Stimulated activated CD4-positive, alpha-beta T cell treated with anti-CD3 and anti-CD28 coated beads, Interleukin-4, amount 100 ng/mL, for 1 hour (primary cell): ENCODE measurements at regions not wholly inside any gene's neighbourhood (a gene's known extent, or its start where the extent isn't known, plus 50 kb on each side); places are given as distances from the start of the nearest gene placed in this dataset.
"Not testable (repeated sequence)": the region's sequence is repeated elsewhere in the genome, so short reads cannot be mapped to it uniquely, and the experiment has no call there.

Source experiments
- DNase-seq: peaks from one replicate; pipeline ENCODE4 v3.0.0-alpha.2; 2020

DNA sequence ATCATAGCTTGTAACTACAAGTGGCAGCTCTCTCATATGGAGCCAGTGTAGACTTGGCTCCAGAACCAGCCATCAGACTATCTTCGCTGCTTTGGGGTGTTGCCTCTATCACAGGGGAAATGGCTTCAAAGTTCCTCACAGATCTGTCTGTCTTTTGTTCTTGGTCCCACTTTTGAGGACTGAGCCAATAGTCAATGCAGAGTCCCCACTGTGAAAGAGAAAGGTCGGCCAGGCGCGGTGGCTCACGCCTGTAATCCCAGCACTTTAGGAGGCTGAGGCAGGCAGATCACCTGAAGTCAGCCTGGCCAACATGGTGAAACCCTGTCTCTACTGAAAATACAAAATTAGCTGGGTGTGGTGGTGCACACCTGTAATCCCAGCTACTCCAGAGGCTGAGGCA, 86.9 kb upstream of the FZD7 start:
- DNase-seq: not testable (repeated sequence)

DNA sequence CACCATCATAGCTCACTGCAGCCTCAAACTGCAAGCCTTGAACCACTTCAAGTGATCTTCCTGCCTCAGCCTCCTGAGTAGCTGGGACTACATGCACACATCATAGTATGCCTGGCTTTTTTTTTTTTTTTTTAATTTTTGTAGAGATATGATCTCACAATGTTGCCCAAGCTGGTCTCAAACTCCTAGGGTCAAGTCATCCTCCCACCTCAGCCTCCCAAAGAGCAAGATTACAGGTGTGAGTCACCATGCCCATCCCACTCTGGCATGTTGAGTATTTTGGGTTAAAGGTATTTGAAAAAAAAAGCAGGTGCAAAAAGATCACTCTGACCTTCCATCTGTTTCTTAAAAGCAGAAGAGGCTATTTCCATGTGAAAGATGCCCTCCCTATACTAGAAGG, 86.4 kb upstream of the FZD7 start:
- no peak for DNase-seq

DNA sequence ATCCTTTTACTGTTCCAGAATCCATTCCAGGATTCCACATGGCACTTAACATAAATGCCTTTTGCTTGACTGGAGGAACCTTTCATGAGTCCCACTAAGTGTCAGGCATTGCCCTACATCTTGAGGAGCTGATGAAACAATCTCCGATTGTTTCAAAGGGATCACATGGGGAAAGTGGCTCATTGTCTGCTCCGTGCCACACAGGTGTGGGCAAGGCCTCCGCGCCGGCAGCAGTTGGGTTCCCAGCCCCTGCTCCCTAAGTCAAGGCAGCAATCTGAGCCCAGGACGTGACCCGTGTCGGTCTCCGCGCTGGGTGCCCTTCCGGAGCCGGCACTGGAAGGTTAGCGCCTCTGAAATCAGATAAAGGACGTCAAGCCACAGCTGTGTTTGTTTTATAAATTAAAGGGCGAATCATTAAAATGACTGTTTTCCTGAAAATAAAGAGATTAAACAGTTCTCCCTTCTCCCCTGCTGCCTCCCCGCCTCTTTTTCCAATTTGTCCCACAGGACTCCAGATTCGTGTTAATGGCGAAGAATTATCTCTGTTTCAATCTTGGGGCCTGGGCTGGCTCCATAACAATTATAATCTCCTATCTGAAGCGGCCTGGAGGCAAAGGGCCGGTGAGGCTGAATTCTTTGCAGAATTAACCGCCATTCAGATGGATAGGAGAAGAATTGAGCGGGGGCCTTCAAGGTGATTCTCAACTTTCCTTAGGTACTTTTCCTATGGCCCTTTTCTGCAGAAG, 84.3 kb upstream of the FZD7 start:
- no peak for DNase-seq

DNA sequence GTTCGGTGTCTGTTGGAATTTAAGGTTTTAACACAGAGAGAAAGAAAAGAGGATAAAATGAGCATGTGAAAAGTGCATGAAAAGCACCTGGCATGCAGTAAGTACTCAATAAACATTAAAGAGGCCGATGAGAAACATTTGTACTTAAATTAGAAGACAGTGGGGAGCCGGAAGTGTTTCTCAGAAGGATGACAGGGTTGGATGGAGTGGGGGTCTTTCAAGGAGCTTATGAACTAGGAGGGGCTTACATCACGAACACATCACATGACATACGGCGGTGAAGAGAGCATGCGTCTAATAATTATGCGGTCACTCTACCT, 83.8 kb upstream of the FZD7 start:
- DNase-seq: no peak

DNA sequence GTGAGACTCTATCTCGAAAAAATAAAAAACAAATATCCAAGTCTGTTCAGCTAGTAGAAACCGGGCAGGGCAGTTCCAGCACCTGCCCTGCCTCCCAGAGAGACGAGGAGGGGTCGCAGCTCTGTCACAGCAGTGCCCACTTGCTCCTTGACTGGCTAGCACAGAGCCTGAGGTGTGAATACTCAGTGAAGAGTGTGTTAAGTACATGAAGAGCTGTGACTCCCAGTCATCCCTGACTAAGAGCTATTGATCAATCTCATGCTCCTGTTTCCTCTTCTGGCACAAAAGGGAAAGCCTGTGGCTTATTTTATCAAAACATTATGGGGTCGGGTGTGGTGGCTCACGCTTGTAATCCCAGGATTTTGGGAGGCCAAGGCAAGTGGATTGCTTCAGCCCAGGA, 83.0 kb upstream of the FZD7 start:
- DNase-seq: no peak

DNA sequence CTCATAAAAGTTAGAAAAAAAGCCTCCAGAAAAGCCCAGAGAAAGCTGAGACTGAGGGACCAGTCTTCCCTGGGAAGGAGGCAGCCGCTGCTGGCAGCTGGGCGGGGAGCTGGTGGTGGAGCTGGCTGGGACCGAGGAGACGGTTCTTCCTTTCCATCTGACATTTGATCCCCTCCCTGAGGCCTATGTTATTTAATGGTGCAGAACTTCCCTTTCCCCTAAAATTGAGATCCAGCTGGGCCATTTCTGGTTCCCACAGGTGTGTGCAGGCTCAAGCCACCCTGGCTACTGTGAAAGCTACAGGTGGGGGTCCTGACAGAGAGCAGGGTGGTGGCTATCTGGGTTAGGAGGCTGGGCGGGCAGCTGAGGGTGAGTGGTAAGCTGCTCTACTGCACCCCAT, 81.5 kb upstream of the FZD7 start:
- DNase-seq: no peak

DNA sequence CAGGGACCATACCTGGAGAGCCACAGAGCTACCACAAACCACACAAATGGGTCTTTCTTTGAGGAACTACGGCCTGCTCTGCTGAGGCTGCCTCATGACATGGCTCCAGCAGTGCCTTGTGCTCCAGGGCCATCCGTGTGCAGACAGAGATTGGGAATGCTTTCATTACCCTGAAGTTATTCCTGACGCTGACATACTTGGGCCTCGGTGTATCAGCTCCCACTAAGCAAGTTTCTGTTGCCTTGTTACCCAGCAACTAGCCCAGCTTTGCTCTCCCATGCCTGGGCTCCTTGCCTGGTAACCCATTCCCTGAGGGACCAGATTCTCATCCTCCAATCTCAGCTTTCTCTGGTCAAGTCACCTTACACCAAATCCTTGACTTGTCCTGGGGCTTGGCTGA, 80.3 kb upstream of the FZD7 start:
- DNase-seq: no peak

DNA sequence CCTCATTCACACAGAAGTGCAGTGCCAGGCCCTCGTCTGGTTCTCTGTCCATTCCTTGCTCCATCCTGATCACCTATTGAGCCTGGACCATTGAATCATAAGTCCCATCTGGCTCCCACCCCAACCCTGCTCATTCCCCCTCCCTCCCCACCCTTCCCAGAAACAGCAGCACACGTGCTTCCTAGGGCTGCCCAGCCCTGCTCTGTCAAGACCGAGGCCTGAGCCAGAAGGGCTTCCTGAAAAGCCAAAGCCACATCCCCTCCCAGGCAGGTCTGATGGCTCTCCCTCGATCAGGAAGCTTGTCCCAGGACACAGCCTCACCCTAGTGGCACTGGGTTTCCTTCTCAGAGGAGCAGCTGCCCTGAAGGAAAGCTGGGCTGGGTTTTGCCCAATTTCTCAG, 79.8 kb upstream of the FZD7 start:
- no peak for DNase-seq

DNA sequence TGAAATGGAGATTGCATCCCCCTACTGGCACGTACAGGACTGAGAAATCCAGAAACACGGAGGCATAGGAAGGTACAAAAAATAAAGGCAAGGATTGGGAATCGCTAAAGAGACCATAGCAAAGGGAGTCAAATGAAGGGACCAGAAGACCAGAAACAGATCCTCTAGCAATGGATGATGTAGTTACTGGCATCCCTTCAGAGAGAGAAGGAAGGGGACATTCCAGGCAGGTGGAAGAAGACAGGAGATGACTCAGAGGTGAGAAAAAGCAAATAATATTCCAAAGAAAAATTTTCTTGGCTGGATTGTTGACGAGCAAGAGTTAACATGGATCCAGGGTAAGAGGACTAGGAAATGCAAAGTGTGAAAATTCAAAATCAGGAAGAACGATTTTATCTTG, 78.4 kb upstream of the FZD7 start:
- no peak for DNase-seq

DNA sequence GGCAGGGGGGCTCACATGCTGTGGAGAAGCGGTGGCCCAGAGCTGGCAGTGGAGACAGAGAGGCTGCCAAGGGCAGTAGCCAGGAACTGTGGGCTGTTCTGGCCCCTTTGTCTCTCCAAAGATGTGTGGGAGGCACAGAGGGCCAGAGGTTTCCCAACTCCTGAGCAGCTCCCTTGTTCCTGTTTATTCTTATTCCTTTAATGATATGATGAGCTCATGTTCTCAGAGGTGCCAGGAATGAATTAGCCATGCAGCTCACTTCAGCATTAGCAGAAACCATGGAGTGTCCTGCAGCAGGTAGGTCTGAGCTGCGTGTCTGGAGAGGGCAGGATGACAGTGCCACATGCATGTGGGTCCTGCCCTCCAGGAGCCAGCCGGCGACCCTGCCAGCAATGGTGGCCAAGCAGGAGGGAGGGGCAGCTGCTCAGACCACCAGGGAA, 77.9 kb upstream of the FZD7 start:
- no peak for DNase-seq

DNA sequence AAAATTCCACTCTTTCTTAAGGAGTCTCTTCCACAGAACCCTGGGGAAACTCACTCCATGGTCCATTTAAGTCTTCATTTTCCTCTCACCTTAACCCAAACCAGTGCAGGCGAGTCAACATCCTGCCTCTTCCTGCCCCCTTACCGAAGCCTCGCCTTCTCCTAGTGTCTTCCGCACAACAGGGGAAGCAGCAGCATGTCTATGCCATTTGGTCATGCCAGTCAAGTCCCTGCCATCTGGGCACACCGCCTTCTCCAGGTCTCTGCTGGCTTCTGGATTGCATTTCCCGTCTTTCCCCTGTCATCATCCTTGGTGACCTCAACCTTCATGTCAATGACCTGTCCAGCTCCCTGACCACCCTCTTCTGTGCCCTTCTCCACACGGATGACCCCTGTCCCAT, 77.3 kb upstream of the FZD7 start:
- DNase-seq: no peak

DNA sequence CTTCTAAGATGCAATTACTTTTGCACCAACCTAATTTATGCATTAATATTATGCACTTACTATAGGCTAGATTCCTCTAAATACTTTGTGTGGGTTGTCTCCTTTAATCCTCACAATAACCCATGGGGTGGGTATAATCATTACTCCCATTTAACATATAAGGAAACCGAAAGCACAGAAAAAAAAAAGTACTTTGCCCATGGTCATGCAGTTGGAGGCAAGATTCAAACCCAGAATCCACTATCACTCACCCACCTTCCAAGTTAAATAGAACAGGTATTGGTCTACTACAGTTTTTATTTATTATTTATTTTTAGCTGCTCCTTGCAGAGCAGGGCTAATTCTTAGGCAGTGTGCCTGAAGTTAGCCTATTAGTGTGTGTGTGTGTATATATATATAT, 76.6 kb upstream of the FZD7 start:
- no peak for DNase-seq

DNA sequence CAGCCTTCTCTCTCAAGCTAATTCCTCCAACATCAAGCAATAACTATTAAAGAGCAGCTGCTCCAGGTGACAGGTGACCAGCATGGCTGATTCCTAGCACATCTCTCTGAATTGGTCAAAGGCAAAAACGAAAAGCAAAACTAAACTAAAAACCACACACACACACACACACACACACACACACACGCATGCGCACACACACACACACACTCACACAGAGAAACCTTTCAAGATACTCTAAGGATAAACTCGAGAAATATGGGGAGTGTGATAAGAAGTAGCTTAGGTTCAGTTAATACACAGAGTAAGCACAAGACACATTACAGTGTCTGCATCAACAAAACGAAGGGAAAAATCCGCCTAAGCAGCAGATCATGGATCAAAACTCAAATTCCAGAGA, 74.5 kb upstream of the FZD7 start:
- DNase-seq: no peak

DNA sequence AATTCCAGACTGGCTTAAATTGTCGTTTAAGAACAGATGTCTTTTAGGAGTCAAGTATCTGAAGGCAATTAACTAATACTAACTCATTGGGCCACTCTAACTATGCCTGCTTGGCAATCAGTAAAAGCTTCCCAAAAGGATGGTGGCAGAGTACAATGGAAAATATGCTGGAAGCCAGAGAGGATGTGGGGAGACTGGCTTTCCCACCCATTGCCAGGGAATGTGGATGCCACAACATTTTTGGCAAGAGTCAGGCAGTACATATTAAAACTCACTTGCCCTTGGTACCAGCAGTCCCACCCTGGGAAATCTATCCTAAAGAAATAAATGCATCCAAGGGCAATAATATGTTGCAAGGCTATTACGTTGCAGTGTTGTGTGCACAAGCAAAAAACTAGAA, 74.0 kb upstream of the FZD7 start:
- no peak for DNase-seq

DNA sequence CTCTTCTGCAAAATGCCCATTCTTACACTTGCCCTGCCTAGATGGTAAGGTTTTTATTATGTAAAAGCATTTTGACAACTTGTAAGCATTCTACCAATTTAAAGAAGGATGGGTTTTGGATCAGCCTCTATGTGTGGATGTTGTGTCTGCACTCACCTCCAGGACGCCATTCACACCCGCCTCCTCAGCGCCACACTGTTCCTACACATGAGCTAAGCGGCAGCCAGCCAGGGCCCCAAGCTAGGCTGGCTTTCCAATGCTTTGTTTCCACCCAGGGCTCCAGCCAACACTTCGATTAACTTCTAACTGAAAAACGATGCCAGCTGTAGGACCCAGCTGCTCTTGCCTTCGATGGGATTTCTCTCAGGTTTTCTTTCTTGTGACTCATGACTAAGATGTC, 73.3 kb upstream of the FZD7 start:
- DNase-seq: no peak

DNA sequence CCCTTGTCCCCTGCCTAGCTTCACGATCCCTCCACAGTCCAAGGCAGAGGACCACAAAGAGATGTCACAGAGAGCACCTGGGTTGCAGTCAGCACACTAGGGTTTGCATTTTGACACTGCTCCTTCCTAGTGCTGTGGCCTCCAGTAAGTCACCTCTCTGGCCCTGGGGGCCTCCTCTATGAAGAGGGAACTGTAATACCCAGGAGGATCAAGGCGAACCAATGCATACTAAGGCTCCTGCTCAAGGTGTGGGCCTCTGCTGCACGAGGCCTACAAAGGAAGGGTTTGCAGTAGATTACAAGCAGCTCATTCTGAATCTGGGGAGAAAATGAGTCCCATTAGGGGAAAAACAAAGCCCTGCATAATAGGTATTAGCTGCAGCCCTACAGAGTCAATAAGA, 72.3 kb upstream of the FZD7 start:
- no peak for DNase-seq

DNA sequence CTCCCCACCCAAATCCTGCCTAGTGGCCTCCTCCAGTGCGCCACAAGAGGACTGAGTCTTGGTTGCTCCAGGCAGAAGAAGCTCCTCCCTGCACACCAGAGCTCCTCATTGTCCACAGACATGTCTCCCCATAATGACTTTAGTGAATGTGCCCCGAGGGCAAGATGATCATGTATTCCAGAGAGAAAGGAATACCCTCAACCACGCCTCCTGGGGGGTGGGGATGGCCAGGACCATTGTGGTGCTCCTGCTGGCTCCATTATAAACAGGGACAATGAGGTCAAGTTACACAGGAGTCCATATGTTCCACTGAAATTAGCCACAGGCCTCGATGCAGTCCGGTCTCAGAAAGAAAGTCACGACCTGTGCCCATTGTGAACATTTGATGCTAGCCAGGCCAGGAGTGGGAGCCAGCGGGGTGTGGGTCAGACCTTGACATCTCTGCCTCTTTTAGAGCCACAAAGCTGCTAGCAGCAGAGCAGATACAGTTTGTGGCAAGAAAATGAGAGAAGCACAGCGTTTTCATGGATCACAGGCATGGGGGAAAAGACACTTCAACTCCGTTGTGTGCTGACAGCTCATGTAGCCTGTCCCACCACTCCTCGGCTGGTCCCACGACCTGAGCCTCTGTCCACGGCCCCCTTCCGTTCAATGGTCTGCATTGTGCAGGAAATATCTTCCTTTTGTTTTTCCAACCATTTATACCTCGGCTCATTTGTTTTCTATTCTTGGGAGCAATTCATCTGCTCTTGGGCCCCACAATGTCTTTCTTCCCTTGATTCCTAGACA, 70.7 kb upstream of the FZD7 start:
- DNase-seq: no peak

DNA sequence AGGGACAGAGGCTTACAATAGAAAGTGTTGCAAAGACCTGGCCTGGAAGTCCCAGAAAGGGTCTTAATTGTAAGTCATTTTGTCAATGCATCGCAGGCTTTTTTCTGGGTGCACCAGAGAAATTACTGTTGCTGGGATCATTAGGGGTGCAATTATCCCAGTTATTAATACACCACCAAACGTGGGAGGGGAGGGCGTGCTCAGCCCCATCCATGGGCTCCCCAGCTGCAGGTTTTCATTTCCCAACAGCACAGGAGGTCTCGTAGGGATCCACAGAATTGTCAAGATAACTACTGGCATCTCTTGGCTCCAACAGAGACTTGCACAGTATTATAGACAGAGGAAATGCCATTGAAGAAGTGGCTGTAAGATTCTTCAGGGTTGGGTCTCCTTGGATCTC, 69.6 kb upstream of the FZD7 start:
- no peak for DNase-seq

DNA sequence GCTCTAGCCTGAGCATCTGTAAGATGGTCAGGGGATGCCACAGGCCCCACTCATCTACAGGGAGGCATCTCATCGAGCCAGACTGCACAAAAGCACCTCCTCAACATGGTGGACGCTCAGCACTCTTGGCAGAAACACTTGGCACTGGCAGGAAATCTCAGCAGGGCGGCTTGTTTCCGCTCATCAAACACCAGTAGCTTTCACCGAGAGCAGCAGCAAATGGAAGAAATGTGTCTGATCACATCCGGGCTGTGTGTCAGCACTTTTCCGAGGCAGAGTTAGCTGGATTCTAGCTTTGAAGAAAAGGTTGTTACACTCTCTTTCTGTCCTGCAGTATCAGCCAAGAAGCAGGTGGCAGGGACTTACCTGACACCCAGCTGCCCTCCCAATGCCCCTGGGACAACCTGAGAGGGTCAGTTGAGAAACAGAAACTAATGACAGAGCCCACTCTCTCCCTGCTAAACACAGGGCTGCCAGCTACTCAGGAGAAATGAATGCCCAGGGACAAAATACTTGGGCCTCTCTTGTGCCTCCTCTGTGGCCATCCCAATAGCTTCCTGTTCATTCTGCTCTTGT, 68.9 kb upstream of the FZD7 start:
- DNase-seq: peak; percentile 10

DNA sequence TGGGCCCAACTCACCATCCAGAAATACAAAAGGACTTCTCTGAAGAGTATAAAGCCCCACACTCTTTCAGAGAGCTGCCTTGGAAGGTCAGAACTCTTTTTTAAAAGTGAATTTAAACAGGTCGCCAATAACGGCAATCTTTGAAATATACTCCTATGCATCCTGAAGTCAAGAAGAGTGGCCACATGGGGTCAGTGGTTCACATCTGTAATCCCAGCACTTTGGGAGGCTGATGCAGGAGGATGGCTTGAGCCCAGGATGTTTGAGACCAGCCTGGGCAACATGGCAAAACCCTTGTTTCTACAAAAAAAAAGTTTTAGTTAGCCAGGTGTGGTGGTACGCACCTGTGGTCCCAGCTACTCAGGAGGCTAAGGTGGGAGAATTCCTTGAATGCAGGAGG, 68.1 kb upstream of the FZD7 start:
- DNase-seq: no peak

DNA sequence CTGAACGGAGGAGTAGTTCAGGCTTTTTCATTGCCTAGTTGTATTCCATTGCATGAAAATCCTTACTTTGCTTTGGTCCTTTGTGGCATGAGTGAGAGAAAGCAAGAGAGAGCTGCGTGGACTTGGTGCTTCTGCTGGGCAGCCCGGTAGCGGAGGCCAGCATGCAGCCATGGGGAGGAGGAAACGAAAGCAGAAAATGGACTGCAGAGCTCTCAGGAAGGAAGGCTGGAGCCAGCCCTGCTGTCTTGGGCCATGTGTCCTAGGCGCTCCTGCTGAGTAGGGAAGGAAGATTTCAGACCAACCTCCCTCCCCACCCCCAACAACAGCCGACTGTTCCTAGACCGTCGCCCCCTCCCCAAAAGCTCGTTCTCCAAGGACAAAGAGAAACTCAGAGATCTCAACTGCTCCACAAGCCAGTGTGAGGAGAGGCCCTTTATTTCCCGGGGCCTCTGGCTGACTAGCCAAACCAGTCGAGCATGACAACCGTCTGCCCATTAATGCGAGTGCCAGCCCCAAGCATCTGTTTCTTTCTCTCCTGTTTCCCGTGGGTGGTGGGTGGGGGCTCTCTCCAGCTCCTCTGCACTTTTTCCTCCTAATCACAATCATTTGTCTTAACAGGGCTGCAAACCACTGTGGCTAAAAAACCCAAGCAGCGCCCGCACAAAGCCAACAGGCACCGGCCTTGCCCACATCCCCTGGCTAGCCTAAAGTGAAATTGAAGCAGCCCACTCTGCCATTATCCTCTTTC, 66.8 kb upstream of the FZD7 start:
- no peak for DNase-seq

DNA sequence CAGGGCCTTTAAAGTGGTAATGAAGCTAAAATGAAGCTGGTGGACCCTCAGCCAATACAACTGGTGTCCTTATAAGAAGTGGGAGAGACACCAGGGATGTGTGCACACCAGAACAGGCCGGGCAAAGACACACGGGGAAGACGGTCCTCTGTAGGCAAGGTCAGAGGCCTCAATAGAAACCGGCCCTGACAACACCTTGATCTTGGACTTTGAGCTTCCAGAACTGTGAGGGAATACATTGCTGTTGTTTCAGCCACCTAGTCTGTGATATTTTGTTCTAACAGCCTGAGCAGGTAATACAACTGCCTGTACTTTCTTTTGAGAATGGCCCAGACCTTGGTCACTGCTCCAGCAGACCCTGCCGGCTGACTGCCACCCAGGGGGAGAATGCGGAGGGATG, 65.6 kb upstream of the FZD7 start:
- no peak for DNase-seq

DNA sequence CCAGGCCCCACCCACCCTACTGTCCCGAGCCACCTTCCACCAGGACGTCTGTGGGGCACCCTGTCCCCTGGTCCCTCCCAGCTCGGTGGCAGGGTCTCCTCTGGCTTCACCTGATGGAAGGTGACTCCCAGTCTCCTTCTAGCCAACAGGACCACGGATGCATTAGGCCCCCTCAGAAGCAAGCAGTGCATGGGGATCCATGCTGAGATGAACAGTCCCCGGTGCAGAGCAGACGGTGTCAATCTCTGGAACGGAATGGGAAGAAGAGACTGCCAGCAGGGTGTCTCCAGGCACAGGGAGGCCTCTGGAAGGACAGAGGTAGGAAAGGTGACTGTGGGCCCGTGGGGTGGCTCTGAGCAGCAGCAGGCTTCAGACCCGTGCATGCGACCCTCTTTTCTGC, 65.2 kb upstream of the FZD7 start:
- DNase-seq: no peak
